ENCODE measurements at regions not wholly inside any gene's neighbourhood (a gene's known extent, or its start where the extent isn't known, plus 50 kb on each side); places are given as distances from the start of the nearest gene placed in this dataset.
"Not testable (repeated sequence)": the region's sequence is repeated elsewhere in the genome, so short reads cannot be mapped to it uniquely, and the experiment has no call there.

DNA sequence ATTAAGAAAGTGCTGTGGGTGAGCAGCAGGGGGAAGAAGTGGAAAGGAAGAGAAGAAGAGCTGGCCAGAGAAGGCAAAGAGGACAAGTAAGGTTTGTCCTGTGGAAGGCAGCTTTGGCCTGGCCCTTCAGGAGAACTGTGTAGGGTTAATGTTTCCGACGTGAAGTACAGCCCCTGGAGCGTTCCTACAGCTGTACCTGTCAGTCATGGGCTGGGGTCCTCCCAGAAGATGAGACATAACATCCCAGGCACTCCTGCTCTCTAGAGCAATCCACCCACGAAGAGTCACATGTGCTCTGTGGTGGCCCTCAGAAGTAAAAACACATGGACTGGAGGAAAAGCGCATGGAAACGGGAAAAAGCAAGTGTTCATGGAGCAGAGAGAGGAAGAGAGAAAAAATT is 237.4 kb downstream of the CAAP1 start:
- no peak for ATAC-seq

GRCh38 chr9:26650325-26650724 is 242.3 kb downstream of the CAAP1 start:
- no peaks in the 10 kb centered on the region for H3K36me3 Mint-ChIP-seq
- DNase-seq (ENCODE audit: low spot score in 2 of 2) (no peak), ATAC-seq (no peak)
- peaks cover 0 to 4% of the 10 kb centered on the region in 2 donors for H3K9me3 Mint-ChIP-seq
- no peak overlapping the region for H3K27ac Mint-ChIP-seq

More for the DNA sequence above, 237.4 kb downstream of the CAAP1 start:
- Mint-ChIP-seq H3K27ac (no peak overlapping the region), H3K36me3 (no peaks in the 10 kb centered on the region), H3K9me3 (peaks cover 0 to 4% of the 10 kb centered on the region in 2 donors)
- DNase-seq (ENCODE audit: low spot score in 2 of 2): no peak

DNA sequence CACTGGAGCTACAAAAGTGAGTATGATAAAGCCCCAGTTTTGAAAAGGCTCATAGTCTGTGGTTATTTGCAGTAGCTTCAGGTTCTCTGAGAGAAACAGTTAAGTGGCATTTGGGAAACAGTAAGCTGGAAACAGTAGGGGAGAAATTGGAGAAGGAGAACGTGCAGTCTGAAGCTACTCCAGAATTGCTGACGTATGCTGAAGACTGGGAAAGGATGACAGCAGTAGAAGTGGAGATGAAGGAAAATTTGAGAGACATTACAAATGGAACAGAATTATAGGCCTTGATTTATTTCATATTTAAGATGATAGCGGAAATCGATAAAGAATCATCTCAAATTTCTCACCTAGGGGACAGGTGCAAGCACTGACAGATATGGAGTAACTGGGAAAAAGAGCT is 248.8 kb downstream of the CAAP1 start:
- no peaks in the 10 kb centered on the region for H3K36me3 Mint-ChIP-seq
- H3K9me3 Mint-ChIP-seq: no peaks in the 10 kb centered on the region
- H3K27ac Mint-ChIP-seq: no peak overlapping the region
- DNase-seq (ENCODE audit: low spot score in 2 of 2) (no peak), ATAC-seq (no peak)

DNA sequence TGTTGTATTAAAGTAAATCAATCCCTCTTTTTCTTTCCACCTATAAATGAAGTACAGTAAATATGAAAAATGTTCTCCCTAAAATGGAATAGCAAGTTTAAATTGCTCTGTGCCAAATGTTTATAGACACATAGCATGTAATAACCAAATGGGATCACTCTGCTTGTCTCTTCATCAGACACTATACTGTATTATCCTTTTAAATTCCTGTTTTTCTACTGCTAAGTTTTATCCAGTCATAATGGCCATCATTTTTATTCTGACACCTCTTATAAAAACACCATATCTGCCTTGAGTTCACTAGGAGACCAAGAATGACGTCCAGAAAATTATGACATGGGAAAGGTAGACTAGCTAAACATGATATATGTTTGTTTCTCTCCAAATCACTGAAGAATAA is 252.8 kb downstream of the CAAP1 start:
- H3K27ac Mint-ChIP-seq: no peak overlapping the region
- H3K9me3 Mint-ChIP-seq: peaks cover 0 to 8% of the 10 kb centered on the region in 2 donors
- ATAC-seq: no peak
- H3K36me3 Mint-ChIP-seq: no peaks in the 10 kb centered on the region
- no peak for DNase-seq (ENCODE audit: low spot score in 2 of 2)

DNA sequence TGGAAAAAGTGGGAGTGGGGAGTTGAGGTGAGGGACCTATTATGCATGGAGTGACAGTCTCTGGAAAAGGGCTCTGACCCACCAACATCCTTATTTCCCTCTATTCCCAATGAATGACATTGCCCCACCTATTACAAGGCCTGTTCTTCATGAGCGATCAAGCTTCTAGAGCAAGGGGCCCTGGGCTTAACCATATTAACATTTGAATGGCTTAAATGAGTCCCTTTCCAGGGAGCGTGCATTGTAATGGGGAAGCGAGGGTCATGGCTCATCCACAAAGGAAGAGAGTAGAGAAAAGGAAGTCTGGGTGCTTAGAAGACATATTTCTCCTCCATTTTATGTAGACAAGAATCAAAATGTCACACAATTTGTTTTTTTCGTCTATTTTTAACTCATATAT is 255.5 kb downstream of the CAAP1 start:
- ATAC-seq (no peak), DNase-seq (ENCODE audit: low spot score in 2 of 2) (no peak)
- no peaks in the 10 kb centered on the region for H3K36me3 Mint-ChIP-seq

GRCh38 chr9:26613851-26614350 is 278.7 kb downstream of the CAAP1 start:
- not testable (repeated sequence) for H3K36me3 Mint-ChIP-seq; H3K27ac Mint-ChIP-seq; H3K9me3 Mint-ChIP-seq; DNase-seq (ENCODE audit: low spot score in 2 of 2); ATAC-seq

More for the DNA sequence above, 255.5 kb downstream of the CAAP1 start:
- H3K9me3 Mint-ChIP-seq: peaks cover 9 to 18% of the 10 kb centered on the region in 2 donors
- no peak overlapping the region for H3K27ac Mint-ChIP-seq

- ATAC-seq (no peak), DNase-seq (ENCODE audit: low spot score in 2 of 2) (no peak)
- H3K27ac Mint-ChIP-seq: no peak overlapping the region
- no peaks in the 10 kb centered on the region for H3K36me3 Mint-ChIP-seq
- no peaks in the 10 kb centered on the region for H3K9me3 Mint-ChIP-seq
Measured at GRCh38 chr9:26612211-26612610, 280.4 kb downstream of the CAAP1 start.

- no peak for ATAC-seq
- no peak for DNase-seq (ENCODE audit: low spot score in 2 of 2)
- H3K9me3 Mint-ChIP-seq: no peaks in the 10 kb centered on the region
- no peak overlapping the region for H3K27ac Mint-ChIP-seq
- H3K36me3 Mint-ChIP-seq: no peaks in the 10 kb centered on the region
Measured at GRCh38 chr9:26606756-26607155, 285.8 kb downstream of the CAAP1 start.

- ATAC-seq: no peak
- no peak for DNase-seq (ENCODE audit: low spot score in 2 of 2)
- peaks cover 8 to 9% of the 10 kb centered on the region in 2 donors for H3K9me3 Mint-ChIP-seq
- H3K27ac Mint-ChIP-seq: no peak overlapping the region
- peaks cover 0 to 4% of the 10 kb centered on the region in 2 donors for H3K36me3 Mint-ChIP-seq
Measured at GRCh38 chr9:26605367-26605766, 287.2 kb downstream of the CAAP1 start.

DNA sequence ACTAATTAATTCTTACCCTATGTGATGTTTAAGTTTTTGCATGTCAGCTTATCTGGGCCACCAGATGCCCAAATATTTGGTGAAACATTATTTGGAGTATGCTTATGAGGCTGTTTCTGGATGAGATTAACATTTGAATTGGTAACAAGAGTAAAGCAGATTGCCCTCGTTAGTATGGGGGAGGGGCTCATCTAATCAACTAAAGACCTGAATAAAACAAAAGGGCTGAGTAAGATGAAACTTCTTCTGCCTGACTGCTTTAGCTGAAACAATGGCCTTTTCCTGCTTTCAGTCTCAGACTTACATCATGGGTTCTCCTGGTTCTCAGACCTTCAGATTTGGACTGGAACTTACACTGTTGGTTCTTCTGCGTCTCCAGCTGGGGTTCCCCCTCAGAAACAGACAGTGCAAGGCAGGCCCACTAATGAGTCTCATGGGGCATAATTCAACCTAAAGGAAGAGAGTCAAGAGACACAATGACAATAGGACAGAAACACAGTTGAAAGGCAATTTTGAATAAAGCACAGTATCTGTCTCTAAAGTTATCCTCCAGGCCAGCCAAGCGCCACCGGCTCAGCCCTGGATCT is 288.4 kb downstream of the CAAP1 start:
- no peak for DNase-seq (ENCODE audit: low spot score in 2 of 2)
- Mint-ChIP-seq H3K9me3 (peaks cover 8 to 9% of the 10 kb centered on the region in 2 donors), H3K27ac (no peak overlapping the region), H3K36me3 (peaks cover 0 to 4% of the 10 kb centered on the region in 2 donors)
- ATAC-seq: no peak

GRCh38 chr9:26603617-26604016 is 289.0 kb downstream of the CAAP1 start:
- DNase-seq (ENCODE audit: low spot score in 2 of 2) (no peak), ATAC-seq (no peak)
- Mint-ChIP-seq H3K9me3 (peaks cover 8 to 9% of the 10 kb centered on the region in 2 donors), H3K36me3 (peaks cover 0 to 4% of the 10 kb centered on the region in 2 donors), H3K27ac (no peak overlapping the region)

DNA sequence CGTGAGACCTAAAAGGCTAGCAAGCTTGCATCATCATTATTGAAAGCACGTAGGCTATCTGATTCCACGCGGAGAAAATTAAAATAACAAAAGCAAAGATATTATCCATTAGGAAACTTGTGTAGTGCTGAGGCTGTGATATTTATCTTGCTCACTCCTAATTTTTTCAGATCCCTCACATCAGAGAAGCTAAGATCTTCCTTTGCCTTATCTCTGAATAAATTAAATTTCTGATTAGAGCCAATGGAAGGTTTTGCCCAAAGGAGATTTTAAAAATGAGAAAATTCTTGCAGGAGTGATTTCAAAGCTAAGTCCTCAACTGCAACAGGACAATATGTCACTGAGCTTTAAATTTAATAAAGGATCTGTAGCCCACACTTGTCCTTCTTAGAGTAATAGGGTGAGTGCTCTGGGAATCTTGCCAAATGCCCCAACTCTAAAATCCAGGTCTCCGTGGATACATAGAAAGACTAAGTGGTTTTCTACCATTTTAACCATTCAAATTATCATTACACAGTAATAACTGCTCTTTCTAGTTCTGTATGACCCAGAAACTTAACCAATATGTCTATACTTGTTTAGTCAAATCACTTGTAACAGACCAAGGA is 295.0 kb downstream of the CAAP1 start:
- peaks cover 17 to 27% of the 10 kb centered on the region in 2 donors for H3K9me3 Mint-ChIP-seq
- peaks cover 0 to 4% of the 10 kb centered on the region in 2 donors for H3K36me3 Mint-ChIP-seq
- ATAC-seq: no peak
- DNase-seq (ENCODE audit: low spot score in 2 of 2): no peak
- H3K27ac Mint-ChIP-seq: no peak overlapping the region

DNA sequence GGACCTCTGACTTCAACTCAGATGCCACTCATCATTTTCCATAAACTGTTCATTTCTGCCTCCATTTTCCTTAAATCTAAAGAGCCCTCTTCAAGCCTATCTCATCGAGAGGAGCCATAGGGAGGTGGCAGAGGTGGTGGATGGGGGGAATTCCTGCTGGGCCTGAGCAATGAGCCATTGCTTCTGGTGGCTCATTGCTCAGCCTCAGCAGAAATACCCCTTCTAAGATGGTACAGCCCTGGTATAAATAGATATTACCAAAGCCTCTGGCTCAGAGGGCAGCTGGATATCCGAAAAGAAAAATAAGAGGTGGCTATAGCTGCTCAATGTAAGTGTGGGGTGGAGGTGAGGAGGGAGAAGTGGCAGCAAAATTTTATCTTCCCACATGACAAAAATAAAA is 313.5 kb downstream of the CAAP1 start:
- DNase-seq (ENCODE audit: low spot score in 2 of 2): no peak
- Mint-ChIP-seq H3K9me3 (peaks cover 0 to 4% of the 10 kb centered on the region in 2 donors), H3K27ac (no peak overlapping the region), H3K36me3 (no peaks in the 10 kb centered on the region)
- ATAC-seq: no peak

DNA sequence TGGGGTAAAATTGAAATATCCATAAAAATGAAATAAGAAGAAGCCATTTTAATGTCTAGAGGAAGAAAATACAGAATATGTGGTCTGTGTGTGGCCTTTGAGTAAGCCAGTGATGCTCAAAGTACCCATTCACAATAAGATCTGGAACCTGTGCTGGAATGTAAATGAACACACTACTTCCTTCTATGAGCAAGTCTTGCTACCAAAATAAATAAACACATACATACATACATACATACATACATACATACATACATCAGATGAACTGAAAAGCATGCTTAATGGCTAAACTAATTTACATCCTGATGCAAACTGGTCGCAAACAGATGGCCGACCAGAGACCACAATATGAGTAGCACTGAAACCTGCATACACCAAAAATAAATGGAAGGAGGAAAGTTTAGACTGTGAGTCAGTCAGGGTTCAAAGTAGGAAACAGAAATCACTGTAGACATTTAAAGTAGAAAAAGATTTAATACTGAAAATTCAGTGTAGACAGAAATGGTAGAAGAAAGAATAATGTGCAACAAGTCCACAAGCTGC is 317.6 kb downstream of the CAAP1 start:
- DNase-seq (ENCODE audit: low spot score in 2 of 2): no peak
- Mint-ChIP-seq H3K9me3 (peaks cover 3 to 4% of the 10 kb centered on the region in 2 donors), H3K27ac (no peak overlapping the region), H3K36me3 (no peaks in the 10 kb centered on the region)
- no peak for ATAC-seq

GRCh38 chr9:26574256-26574655 is 318.3 kb downstream of the CAAP1 start:
- no peak overlapping the region for H3K27ac Mint-ChIP-seq
- H3K9me3 Mint-ChIP-seq: peaks cover 3 to 4% of the 10 kb centered on the region in 2 donors
- DNase-seq (ENCODE audit: low spot score in 2 of 2): no peak
- no peaks in the 10 kb centered on the region for H3K36me3 Mint-ChIP-seq
- no peak for ATAC-seq

DNA sequence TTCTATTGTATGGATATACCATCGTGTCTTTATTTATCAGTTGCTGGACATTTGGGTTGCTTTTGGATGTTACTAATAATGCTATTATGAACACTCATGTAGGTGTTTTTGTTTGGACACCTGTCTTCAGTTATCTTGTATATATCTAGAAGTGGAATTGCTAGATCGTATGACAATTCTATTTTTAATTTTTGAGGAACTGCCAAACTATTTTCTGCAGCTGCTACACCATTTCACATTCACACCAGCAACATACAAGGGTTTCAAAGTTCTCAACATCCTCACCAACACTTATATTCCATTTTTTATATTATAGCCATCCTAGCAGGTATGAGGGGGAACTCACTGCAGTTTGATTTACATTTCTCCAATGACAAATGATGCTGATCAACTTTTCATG is 324.6 kb downstream of the CAAP1 start:
- Mint-ChIP-seq H3K9me3 (peaks cover 4 to 7% of the 10 kb centered on the region in 2 donors), H3K27ac (no peak overlapping the region), H3K36me3 (no peaks in the 10 kb centered on the region)
- no peak for ATAC-seq
- no peak for DNase-seq (ENCODE audit: low spot score in 2 of 2)

GRCh38 chr9:26566141-26566540 is 326.5 kb downstream of the CAAP1 start:
- H3K36me3 Mint-ChIP-seq: no peaks in the 10 kb centered on the region
- no peak for ATAC-seq
- H3K27ac Mint-ChIP-seq: no peak overlapping the region
- no peak for DNase-seq (ENCODE audit: low spot score in 2 of 2)
- peaks cover 7 to 11% of the 10 kb centered on the region in 2 donors for H3K9me3 Mint-ChIP-seq

DNA sequence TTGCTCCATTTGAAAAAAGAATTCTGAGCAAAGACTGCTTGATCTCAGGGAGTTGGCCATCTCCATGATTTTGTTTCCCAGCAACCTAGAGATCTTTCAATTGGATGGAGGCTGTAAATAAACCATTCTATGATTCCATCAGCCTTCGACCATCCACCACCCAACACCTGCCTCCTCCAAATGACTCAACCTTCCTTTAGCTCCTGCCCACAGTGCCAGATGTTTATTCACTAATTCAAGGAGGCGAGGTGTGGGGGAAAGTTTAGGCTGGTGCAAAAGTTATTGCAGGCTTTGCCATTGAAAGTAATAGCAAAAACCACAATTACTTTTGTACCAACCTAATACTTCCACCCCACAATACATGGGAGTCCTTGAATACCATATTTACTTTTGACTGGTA is 327.5 kb downstream of the CAAP1 start:
- no peak overlapping the region for H3K27ac Mint-ChIP-seq
- no peak for DNase-seq (ENCODE audit: low spot score in 2 of 2)
- ATAC-seq: no peak
- no peaks in the 10 kb centered on the region for H3K36me3 Mint-ChIP-seq
- H3K9me3 Mint-ChIP-seq: peaks cover 7 to 11% of the 10 kb centered on the region in 2 donors
